ENCODE measurements at regions not wholly inside any gene's neighbourhood (a gene's known extent, or its start where the extent isn't known, plus 50 kb on each side); places are given as distances from the start of the nearest gene placed in this dataset.

DNA sequence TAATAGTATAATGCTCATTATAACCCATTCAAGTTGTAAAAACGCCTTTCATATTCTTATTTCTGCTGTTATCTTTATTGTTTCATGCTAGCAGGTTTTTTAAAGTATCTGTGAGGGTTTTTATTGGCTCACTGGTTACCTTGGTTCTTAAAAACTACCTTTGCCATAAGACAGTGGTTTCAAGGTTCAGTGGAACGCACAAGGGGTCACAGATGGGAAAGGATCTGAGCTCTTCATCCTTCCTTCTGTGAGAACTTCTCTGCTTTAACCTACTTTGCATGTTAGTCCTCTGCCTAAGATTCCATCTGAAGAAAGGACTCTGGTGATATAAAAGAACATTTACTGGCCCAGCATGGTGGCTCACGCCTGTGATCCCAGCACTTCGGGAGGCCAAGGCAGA, 492.6 kb downstream of the CD83 start:
- TF ChIP-seq, protein P1, sequence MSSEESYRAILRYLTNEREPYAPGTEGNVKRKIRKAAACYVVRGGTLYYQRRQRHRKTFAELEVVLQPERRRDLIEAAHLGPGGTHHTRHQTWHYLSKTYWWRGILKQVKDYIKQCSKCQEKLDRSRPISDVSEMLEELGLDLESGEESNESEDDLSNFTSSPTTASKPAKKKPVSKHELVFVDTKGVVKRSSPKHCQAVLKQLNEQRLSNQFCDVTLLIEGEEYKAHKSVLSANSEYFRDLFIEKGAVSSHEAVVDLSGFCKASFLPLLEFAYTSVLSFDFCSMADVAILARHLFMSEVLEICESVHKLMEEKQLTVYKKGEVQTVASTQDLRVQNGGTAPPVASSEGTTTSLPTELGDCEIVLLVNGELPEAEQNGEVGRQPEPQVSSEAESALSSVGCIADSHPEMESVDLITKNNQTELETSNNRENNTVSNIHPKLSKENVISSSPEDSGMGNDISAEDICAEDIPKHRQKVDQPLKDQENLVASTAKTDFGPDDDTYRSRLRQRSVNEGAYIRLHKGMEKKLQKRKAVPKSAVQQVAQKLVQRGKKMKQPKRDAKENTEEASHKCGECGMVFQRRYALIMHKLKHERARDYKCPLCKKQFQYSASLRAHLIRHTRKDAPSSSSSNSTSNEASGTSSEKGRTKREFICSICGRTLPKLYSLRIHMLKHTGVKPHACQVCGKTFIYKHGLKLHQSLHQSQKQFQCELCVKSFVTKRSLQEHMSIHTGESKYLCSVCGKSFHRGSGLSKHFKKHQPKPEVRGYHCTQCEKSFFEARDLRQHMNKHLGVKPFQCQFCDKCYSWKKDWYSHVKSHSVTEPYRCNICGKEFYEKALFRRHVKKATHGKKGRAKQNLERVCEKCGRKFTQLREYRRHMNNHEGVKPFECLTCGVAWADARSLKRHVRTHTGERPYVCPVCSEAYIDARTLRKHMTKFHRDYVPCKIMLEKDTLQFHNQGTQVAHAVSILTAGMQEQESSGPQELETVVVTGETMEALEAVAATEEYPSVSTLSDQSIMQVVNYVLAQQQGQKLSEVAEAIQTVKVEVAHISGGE (CRISPR knock-in tag; IDR thresholded peaks at IDR 0.05) = no peak
- TF ChIP-seq MEF2A (IDR thresholded peaks at IDR 0.05; ENCODE audit: insufficient read depth, low read depth, low read length) = no peak
- TF ChIP-seq YY1 (IDR thresholded peaks at IDR 0.05; ENCODE audit: low read depth, low read length) = no peak
- no peak for TF ChIP-seq ZZZ3 (IDR thresholded peaks at IDR 0.05; ENCODE audit: control insufficient read depth, insufficient read length, low read depth)
- TF ChIP-seq SMARCA5 (IDR thresholded peaks at IDR 0.05) = no peak

Data from GM12878 (cell line).